Hematopoietic multipotent progenitor cell (in vitro differentiated cells): ENCODE measurements at regions not wholly inside any gene's neighbourhood (a gene's known extent, or its start where the extent isn't known, plus 50 kb on each side); places are given as distances from the start of the nearest gene placed in this dataset.

Experiments
- DNase-seq, 3 donors: peaks; one replicate each; pipeline ENCODE4 v3.0.0-alpha.2; 2011 to 2015; ENCODE audit warnings: low read depth in 2 of 3, low spot score in 2 of 3

- no peak for DNase-seq
Observed at GRCh38 chr13:72536714-72537394, 190.6 kb downstream of the MZT1 start.

GRCh38 chr13:72534951-72535640 is 192.3 kb downstream of the MZT1 start:
- DNase-seq, result no peak

DNA sequence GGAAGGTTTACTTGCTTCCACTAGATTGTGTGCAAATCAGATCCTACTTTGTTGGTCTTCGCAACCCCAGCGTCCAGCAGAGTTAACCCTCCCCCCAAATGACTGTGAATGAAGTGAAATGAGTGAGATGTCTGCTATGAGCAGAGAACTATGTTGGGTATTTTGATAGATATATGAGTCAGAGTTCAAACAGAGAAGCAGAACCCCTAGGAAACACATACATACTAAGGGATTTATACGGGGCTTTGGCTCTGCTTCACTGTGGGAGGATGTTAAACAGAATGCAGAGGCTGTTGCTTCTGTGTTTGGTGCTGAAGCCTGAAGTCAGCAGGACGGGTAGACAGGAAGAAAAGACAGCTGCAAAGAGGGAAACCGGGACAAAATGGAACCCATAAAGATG is 197.0 kb downstream of the MZT1 start:
- no peak for DNase-seq

GRCh38 chr13:72527333-72527732 is 200.1 kb downstream of the MZT1 start:
- DNase-seq, result no peak

GRCh38 chr13:72523593-72523992 is 203.8 kb downstream of the MZT1 start:
- no peak for DNase-seq

DNA sequence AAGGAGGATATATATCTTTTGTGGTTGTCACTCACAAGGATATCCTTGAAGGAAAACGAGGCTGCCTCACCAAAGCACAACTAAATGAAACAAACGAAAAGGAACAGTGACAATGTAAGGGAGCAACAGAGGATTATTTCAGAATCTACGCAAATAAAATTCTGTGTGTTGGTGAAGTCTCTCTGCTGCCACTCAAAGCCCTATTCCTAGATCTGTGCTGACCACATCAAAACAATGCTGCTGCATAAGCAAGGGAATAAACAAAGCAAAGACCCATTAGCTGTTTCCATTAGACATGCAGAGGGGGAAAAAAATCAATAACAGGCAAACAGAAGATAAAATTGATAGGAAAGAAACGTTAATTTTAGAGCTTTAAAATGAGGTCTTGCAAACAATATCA is 204.4 kb downstream of the MZT1 start:
- DNase-seq, result no peak

GRCh38 chr13:72521940-72522661 is 205.3 kb downstream of the MZT1 start:
- no peak for DNase-seq

- no peak for DNase-seq
Observed at GRCh38 chr13:72514146-72514545, 213.3 kb downstream of the MZT1 start.

- no peak for DNase-seq
Observed at GRCh38 chr13:72508392-72508791, 219.0 kb downstream of the MZT1 start.

- no peak for DNase-seq
Observed at GRCh38 chr13:72507416-72508199, 219.8 kb downstream of the MZT1 start.

DNA sequence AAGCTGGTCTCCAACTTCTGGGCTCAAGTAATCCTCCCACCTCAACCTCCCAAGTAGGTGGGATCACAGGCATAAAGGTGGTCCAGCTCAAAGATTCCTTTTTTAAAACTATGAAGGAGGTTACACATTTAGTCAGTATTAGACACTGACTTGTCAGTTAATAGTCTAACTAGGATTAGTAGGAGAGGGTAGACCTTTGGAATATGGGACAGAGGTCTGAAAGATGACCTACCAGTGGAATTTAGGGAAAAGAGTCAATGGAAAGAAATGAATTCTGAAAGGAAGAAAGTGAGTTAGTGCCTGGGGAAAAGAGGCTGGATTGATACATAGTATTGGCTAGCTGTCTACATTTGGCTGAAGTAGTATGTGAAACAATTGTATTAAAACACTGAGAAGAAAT is 220.7 kb downstream of the MZT1 start:
- DNase-seq, result no peak

DNA sequence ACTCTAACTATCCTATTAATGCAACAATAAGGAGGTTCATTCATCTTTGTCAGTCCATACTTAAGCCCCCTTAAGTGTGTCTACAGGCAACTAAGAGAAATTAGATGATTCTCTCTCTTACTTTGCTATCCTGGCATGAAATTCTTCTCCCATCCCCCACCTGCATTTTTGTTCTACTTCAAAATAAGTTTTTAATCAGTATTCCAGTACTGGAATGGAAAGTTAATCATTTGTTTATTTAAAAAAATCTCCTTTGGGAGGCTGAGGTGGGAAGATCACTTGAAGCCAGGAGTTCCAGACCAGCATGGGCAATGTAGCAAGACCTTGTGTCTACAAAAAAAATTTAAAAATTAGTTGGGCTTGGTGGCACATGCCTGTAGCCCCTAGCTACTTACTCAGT is 222.1 kb downstream of the MZT1 start:
- no peak for DNase-seq

GRCh38 chr13:72504131-72504841 is 223.1 kb downstream of the MZT1 start:
- no peak for DNase-seq

- DNase-seq, result no peak
Observed at GRCh38 chr13:72500851-72501250, 226.6 kb downstream of the MZT1 start.

DNA sequence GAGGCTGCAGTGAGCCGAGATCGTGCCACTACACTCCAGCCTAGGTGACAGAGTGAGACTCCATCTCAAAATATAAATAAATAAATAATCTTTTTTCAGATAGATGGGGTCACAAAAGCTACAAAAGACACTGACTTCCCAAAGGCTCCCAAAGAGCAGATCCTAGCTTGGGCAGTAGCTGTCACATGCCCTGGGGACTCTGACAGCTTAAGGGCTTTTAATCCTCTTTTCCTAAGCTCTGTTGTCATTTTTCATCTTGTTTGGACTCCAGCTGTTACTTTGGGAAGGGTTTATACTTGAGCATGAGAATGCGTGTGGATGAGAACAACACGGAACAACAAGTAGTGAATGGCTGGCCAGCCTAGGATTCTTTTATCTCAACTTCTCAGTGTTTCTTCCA is 231.7 kb downstream of the MZT1 start:
- DNase-seq, result no peak

DNA sequence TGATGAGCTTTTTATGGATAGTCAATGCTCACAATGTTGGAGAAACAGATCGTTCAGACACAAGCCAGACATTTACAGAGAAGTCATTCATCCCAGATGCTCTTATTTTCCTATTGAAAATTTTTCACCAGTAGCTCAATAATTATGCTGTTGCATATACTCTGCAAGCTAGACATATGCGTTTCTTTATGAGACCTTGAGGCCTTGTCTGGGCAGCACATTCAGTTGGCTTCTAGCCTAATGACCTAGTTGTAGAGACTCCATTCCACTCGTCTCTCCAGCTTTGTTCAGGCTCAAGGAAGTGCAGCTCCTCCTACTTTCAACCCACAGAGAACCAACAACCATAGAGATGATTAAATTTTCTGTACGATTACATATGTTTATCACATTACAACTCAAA is 237.7 kb downstream of the MZT1 start:
- no peak for DNase-seq

- DNase-seq, result no peak
Observed at GRCh38 chr13:72473321-72473720, 254.1 kb downstream of the MZT1 start.

- no peak for DNase-seq
Observed at GRCh38 chr13:72469906-72470305, 257.5 kb downstream of the MZT1 start.

- DNase-seq, result no peak
Observed at GRCh38 chr13:72463561-72463960, 263.9 kb downstream of the MZT1 start.

GRCh38 chr13:72462726-72463125 is 264.7 kb downstream of the MZT1 start:
- no peak for DNase-seq

DNA sequence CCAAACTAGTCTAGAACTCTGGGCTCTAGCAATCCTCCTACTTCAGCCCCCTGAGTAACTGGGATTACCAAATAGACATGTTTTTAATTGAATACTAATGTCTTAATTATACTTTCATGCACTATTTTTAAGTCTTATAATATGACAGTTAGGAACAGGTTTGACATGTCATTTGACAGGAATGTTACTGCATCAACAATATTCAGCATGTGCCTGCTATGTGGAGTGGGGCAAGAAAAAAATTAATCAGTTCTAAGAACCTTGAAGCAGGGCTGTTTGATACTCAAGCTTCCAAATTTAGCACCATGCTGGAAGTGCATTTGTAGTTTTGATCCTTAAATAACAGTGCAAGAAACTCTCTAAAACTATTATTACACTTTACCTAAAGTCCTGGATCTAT is 265.3 kb downstream of the MZT1 start:
- no peak for DNase-seq
